Right forelimb (tissue), 1 donor: ENCODE measurements at regions not wholly inside any gene's neighbourhood (a gene's known extent, or its start where the extent isn't known, plus 50 kb on each side); places are given as distances from the start of the nearest gene placed in this dataset.

Source experiments
- DNase-seq: peaks from one replicate; pipeline ENCODE4 v3.0.0-alpha.2; 2018

DNA sequence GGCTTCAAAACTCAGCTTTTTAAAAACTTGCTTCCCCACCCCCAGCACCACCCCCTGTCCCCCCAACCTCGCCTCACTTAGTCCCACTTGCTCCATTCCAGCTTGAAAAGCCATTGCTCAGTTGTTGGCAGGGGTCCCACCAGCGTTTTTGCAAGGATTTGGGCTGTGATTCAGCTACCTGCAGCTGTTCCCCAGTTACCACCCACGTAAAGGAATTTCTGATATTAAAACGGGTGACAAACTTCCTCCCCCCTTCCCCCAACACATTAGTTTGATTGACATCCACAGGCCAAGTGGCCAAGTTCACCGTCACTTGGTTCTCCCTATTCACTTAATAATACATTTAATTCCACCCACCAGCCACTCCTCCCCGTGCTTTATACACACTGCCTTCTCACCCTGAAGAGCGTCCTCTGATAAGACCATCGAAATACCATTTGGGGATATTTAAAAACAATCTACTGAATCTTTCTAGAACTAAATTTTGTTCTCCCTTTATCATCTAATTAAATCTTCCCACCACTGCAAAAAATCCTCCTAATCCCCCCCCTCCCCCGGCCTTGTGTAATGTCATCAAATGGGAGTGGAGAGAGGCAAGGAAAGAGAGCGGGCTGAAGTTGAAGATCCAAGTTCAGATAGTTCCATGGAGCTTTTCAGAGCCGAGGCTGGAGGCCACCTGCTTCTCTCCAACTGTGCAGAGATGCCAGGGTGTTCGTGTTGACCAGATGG is 55.1 kb downstream of the SOX9 start:
- peak; percentile 77 for DNase-seq

DNA sequence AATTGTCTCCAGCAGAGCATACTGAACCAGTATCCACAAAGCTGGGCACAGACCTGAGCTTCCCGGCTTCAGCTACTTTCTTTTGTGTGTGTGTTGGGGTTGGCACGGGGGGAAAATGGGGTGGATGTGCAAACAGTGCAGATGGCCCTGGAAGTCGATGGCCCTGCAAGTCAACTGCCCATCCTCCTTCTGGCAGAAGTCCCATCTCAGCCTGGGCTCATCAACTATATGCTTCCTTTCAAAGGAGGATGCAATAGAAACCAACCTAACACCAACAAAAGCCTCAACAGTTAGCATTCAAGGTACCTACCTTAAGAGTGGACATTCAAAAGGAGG is 55.7 kb downstream of the SOX9 start:
- DNase-seq: peak; percentile 35

DNA sequence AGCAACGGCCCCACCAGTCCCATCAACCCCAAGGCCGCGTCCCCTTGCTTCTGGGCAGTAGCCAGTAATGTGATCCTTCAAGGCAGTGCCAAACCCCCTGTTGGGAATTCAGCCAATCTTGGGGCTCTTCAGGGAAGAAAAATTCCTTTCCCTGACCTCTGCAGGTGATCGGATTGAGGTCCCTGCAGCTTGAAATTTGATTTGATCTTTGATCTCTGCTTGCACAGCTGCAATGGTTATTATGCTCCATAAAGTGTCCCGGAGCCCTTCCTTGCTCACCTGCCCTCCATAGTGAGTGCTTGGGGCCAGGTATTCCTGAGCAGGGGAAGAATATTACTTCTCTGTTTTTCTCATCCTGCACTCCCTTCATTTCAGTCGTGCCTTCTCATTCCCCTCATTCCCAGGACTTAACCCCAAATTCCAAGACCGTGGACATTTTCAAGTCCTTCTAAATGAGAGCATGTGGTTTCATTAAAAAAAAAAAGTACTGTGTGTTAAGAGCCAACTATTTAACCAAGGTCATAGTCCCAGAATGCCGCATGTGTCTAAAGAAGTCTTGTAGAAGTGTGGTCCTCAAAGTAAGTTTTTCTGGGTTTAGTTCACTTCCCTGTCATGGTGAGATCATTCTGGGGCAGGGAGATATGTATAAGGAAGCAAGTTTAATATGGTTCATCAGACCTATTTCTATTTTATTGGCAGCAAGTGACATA is 56.3 kb downstream of the SOX9 start:
- DNase-seq: peak; percentile 33

DNA sequence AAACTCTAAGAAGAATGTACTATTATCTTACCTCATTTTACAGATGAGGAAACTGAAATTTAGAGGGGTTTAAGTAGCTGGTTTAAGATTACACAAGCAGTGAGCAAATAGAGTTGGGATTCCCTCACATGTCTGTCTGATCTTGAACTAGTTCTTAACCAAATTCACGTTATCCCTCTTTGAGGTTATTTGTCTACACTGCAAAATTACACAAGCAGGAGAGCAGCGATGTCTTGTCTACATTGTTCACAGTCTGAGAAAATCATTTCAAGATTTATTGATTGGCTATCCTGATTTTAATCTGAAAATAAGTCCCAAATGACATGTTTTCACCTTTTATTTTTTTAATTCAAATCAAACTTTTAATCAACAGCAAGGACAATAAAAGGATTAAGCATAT is 56.9 kb downstream of the SOX9 start:
- no peak for DNase-seq

DNA sequence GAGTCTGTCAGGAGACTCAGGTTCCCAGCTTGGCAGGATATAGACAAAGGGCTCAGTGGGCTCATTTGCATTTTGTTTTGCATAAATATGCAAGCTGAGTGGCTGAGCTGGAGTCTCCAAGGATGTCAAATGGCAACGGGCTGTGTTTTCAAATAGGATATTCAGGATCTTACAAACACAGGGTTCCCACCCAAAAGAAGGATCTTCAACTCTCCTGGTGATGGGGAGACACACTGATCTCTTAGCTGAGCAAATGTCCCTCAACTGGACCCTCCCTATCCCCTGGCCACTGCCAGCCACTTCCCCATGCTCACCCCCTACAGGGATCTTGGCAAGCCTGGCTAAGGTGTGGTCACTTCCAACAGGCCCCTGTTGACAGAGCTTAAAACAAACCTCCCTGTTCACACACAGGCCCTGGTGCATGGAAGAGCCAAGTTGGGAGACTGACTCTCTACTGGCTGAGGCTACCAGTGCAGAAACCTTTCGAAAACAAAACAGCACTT is 61.6 kb downstream of the SOX9 start:
- peak; percentile 33 for DNase-seq

DNA sequence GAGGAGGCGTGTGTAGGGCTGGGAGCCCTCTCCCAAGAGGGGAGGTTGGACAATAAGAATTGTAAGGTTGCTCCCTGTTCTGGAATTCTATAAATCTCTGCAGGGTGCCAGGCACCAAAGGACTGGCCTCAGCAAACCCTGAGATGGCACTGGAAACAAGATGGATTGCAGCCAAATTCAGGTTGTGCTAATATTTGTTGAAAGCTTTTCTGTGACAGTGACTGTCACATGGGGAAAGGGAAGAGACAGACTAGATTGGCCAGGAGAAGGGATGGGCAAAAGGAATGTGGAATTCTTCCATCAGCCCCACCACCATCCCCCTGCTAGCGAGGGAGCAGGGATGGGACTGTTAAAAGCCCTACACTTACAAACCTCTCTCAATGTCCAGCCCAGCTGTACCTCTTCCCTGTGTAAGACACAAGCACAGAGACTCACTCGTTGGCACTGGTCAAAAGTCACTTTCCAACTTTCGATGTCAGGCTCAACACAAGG is 62.4 kb downstream of the SOX9 start:
- DNase-seq: no peak

DNA sequence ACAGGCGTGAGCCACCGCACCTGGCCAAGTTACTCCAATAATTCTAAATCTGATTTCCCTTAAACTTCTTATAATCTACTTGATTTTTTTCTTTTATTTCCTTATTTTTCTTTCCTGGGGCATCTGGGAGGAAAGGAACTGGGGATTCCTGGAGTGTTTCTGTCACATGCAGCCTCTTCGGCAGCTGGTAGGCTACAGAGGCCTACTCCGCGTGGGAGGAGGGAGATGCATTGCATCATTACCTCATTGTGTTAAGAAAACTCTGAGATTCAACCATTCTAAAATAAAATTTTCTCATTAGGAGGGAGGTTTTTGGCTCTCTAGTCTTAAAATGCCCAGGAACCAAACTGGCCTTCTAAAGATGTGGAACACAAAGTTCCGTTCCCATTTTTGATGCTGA is 64.0 kb downstream of the SOX9 start:
- peak; percentile 13 for DNase-seq

DNA sequence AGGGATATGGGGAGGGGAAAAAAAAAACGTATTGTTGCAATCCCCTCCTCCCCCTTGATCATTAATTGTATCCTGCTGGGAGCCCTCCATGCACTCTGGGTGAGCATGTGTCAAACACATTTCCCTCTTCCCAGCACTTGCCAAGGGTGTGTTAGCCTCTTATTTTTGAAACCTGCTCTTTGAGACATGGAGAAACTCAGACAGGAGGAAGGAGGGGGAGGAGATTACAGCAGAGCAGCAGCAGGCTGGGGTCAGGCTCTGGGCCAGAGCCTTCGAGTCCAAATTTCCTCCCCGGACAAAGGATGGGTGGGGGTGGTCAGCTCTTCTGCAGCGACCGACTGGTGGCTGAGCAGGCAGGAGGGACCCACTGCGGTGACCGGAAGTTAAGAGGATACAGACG is 64.7 kb downstream of the SOX9 start:
- DNase-seq: peak; percentile 63

DNA sequence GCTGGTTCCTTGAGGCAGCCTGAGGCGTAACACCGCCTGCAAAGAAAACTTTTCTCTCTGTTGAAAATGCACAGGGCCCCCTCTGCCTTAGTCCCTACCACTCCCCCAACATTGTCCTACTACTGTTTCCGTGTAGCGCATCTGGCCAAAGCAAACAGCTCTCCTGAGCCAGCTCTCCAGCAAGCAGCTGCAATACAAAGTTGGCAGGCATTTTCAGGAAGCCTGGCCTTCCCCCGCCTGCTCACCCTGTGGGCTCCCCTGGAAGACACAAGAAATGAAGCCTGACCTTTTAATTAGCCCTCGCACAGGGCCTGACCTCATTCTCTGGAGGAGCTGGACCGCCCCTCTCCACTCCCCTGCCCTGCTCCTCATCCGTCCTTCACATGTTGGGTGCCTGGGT is 66.7 kb downstream of the SOX9 start:
- DNase-seq: peak; percentile 78

DNA sequence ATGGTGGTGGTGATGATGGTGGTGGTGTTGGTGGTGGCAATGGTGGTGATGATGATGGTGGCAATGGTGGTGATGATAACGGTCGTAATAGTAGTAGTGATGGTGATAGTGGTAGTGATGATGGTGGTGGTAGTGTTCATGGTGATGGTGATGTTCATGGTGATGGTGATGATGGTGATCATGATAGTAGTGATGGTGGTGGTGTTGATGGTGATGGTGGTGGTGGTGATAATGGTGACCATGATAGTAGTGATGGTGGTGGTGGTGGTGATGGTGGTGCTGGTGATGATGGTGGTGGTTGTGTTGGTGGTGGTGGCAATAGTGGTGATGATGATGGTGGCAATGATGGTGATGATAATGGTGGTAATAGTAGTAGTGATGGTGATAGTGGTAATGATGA is 68.0 kb downstream of the SOX9 start:
- DNase-seq: peak; percentile 1

DNA sequence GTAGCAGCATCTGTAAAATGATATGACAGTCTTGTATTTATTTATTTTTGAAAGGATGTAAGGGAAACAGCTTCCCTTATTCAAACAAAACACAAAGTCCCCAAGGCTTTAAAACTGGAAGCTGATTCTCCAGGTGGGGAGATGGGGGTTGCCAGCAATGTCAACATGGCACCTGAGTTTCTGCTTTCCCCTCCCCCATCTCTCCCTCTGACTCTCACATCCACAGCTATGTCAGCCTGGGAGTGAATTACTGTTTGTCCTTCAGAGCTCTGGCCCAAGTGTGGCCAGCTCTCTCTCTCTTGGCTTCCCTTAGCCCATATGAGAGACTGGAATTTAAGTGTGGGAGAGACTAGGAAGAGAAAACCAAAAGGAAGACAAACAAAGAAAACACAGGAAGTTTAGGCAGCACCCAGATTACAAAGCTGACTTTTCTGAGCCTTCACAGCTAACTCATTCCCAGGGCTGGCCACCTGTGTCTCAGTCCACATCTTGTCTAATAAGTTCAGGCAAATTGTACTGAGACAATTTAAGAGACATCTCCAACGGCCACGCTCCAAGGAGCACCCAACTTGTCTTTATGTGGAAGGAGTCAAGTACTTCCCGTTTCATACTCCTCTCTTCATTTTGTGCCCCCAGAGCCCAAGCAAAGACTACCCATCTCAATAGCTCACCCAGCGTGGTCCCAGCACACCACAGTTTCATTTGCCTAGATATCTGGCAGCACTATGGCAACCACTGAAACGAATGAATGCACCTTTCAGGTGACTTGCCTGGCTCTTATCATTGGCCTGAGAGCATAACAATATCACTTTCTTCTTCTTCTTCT is 69.2 kb downstream of the SOX9 start:
- DNase-seq: peak; percentile 42

DNA sequence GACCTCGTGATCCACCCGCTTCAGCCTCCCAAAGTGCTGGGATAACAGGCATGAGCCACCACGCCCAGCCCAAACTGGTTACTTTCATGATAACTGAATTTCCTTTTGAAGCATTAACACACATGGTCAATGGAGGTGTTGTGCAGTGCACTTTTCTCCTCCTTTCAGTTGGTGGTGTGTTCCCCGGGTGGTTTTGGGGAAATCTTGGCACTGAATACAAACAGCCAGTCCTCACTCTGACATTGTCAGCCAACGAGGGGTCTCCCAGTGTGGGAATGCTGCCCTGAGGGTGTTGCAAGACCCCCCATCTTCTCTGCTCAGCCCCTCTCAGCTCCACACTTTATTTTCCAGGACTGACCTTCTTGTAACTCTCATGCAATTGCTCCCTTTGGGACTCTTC is 70.5 kb downstream of the SOX9 start:
- DNase-seq: peak; percentile 6

DNA sequence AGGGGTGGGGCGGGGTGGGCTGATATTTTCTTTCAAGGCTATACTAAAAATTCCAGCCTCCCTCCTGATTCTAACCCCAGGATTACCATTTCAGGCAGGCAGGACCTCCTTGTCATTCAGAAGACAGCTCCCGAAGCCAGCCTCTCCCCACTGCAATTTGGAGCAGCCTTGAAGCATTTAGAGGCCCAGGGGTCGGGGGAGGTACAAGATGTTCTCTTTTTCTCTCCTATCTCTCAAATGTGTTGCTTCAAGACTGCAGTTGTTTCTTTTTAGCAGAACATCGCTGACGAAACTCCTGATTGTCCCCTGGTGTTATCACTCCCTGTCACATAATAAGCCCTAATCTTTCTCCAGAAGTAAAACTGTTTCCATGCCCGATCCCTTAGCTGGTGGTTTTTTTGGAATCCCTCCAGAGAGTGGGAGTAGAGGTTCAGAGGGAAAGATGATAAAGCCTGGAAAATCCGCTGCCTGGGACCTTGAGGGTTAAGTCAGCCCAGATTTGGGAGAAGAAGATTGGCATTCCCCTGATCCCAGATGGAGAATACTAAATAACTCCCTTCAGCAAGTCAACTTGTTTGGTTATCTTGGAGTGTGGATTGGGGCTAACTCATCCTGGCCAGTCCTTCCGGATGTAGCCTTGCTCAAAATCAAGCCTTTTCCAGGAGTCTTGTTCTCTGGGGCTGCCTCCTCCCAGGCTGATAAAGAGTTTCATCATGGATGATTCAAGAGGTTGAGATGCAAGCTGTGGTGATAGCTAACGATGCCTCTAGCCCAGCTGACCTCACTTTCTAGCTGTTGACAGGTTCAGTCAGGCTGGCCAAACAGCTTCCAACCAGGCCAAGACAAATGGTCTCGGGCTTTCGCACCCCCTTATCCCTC is 71.3 kb downstream of the SOX9 start:
- peak; percentile 18 for DNase-seq

DNA sequence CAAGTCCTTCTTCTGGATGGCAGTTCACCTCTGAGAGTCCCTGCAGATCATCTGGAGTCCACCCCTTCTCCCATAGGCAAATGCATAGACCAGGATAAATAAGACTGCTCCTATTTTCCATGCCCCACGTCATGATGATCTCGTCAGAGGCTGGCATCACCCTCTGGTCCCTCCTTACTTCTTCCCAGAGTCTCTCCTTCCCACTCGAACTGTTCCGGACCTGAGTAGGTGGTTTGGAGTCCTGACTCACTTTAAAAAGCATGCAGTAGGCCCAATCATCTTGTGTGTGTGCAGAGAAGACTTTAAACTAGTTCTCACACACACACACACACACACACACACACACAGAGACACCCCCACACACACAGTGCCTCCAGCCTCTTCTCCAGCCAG is 72.0 kb downstream of the SOX9 start:
- DNase-seq: peak; percentile 32

DNA sequence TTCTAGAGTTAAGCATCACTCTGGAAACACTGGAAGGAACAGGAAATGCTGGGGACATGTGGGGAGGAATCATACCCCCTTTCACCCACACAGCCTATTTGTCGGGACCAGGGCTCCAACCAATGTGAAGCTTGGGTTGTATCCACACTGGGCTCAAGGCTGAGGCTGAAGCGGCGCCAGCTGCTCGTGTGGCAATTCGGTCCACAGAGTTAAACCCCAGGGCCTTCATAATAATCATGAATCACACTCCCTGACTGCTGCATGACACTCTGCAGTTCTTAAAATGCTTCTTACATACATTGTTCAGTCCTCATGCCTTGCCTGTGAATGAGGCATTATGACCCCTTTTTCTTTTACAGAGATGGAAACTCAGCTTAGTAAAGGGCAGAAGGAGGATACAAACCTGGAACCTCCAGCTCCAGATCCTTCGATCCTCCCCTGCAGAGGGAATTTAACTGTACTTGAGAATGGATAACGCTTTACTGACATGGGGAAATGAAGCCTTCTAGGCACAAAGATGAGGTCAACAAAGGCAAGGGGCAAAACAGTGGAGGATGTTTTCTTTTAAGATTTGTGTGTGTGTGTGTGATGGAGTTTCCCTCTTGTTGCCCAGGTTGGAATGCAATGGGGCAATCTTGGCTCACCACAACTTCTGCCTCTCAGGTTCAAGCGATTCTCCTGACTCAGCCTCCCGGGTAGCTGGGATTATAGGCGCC is 72.7 kb downstream of the SOX9 start:
- DNase-seq: peak; percentile 6

DNA sequence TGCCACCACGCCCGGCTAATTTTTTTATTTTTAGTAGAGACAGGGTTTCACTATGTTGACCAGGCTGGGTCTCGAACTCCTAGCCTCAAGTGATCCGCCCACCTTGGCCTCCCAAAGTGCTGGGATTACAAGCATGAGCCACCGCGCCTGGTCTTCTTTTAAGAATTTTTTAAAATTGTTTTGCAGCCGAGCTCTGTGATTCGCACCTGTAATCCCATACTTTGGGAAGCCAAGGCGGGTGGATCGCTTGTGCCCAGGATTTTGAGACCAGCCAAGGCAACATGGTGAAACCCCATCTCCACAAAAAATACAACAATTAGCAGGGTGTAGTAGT is 73.3 kb downstream of the SOX9 start:
- peak; percentile 10 for DNase-seq

DNA sequence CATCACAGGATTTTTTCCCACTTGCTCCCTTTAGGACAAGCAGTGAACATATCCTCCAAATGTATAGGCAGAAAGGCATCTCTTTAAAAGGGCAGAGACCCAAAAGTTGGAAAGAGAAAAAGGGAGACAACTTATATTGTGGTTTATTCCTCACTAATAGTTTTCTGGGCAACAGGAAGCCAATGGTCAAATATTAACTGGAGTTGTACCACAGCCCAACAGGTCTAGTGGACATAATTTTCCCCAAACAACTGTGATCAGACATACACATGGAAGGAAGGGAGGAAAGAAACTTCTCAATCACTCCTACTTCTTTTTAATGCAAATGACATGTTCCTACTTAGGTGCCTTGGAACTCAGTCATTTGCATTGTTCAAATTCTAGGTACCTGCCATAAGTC is 78.4 kb downstream of the SOX9 start:
- DNase-seq: peak; percentile 6

DNA sequence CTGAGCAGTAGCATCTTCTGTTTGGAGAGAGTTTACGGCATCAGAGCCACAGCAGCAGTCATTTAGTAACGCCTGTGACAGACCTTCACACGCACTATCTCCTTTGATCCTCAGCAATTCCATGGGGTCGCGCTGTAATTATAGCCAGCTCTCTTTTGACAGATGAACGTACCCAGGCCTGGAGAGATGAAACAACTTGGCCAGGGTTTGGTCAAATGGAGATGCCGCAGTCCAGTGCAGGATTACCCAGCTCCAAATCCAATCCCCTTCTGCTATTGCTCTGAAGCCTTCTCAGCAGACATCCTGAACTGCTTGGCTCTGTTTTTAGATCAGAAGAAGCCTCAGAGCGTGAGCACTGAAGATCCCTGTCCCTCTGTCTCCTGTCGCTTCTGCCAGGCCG is 83.9 kb downstream of the SOX9 start:
- DNase-seq: no peak

DNA sequence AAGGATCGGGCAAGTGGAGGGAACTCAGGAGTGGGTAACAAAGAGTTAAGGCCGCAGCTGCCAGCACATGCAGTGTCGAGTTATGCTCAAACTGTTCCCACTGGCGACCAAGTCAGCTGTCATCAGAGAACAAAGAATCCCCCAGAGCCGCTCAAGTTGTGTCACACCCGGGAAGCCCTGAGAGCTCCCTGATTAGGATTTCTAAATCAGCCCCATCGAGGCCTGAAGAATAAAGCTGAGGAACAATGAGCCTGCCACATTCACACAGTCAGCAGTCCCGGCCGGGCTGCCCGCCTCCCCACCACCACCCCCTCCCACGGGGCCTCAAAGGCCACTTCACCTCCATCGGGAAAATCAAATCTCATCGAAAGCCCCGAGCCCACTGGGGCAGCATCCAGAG is 84.5 kb downstream of the SOX9 start:
- DNase-seq: no peak

DNA sequence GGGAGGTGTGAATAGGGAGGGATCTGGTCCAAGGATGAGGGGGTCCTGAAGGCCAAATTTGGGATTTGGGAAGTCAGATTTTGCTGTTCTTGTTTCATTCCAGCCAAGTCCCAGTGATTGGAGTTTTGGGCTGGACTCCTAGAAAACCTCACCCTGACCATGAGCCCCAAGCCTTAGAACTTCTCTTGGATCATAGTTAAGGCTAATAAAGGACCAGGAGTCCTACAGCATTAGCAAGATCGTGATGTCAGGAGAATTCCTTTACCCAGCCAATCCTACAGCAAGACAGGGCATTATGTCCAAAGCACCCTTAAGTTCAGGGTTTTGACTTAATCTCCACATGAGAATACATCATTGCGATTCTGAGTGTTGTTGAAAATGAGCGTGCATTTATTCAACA is 85.0 kb downstream of the SOX9 start:
- DNase-seq: no peak

DNA sequence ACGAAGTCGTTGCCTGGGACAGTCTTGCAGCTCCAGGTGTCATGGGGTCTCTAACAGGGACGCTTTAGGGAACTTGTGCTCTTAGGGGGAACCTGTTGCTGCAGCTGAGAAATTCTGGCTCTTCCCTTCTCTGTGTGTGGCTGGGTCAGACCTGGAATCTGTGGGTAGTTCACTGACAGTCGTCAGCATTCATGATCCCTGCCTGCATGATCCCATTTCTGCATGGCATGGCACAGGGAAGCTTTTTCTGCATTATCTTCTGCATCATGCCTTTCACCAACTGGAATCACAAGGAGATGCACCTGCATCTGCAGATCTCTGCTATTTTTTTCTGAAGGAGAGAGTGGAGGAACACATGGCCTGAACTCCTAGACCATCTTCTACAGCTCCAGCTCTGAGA is 85.6 kb downstream of the SOX9 start:
- DNase-seq: no peak

DNA sequence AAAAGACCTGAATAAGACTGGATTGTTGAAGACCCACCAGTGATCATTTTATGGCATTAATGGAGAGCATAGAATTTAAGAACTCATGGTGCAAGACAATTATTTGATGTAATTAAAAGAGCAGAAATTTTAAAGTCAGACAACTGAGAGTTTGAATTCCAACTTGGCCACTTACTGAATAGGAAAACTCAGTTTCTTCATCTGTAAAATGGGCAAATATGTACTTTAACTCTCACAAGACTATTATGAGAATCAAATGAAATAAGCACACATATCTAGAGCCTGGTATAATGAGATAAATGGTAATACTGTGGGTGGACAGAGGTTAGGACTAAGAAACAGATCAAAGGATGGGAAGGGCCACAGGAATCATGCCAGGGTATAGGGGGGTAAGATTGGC is 88.0 kb downstream of the SOX9 start:
- no peak for DNase-seq
